ENCODE measurements at regions not wholly inside any gene's neighbourhood (a gene's known extent, or its start where the extent isn't known, plus 50 kb on each side); places are given as distances from the start of the nearest gene placed in this dataset.

- TF ChIP-seq CTCF (conservative IDR thresholded peaks at IDR 0.05; ENCODE audit: low read length): no peak
- no peak for TF ChIP-seq EZH2phosphoT487 (IDR thresholded peaks at IDR 0.05; ENCODE audit: borderline replicate concordance)
These were observed 249.8 kb upstream of the LYZL1 start for GRCh38 chr10:29039091-29039490.

All from Loucy (cell line).